ENCODE measurements at regions not wholly inside any gene's neighbourhood (a gene's known extent, or its start where the extent isn't known, plus 50 kb on each side); places are given as distances from the start of the nearest gene placed in this dataset.

DNA sequence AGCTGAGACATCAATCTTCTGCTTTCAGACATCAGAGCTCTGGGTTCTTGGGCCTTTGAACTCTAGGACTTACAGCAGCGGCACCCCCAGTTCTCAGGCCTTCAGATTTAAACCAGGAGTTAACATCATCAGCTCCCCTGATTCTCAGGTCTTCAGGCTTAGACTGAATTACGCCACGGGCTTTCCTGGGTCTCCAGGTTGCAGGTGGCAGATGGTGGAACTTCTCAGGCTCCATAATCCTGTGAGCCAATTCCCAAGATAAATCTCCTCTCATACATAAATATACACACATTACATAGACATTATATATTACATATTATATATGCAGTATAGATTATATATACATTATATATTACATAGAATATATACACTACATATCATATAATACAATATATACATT lies 408.9 kb upstream of the AUTS2 start:
- Histone ChIP-seq H3F3A (ENCODE audit: control insufficient read depth, insufficient read depth) (no peaks in the 10 kb centered on the region), H3K9me3 (ENCODE audit: control insufficient read depth, insufficient read depth, low read length) (no peaks in the 10 kb centered on the region), H3K4me3 (ENCODE audit: low read length) (no peak overlapping the region), H3K4me1 (ENCODE audit: control insufficient read depth, low read length) (peaks cover 4% of the 10 kb centered on the region), H4K20me1 (ENCODE audit: control insufficient read depth, insufficient read depth, low read depth, low read length) (no peaks in the 10 kb centered on the region), H3K27me3 (ENCODE audit: control insufficient read depth, low read length) (0 out of 2 replicates have a peak, but pooled peaks cover under 1% of the 10 kb centered on the region), H3K4me2 (ENCODE audit: low read length) (no peak overlapping the region), H3K9me2 (replicated peaks; ENCODE audit: control insufficient read depth, low read length) (no peaks in the 10 kb centered on the region), H3K27ac (ENCODE audit: low read depth, low read length) (no peak overlapping the region), H3K79me2 (ENCODE audit: control insufficient read depth, low read length) (no peaks in the 10 kb centered on the region), H3K36me3 (ENCODE audit: control insufficient read depth, low read length) (no peaks in the 10 kb centered on the region)
- TF ChIP-seq, protein P1, sequence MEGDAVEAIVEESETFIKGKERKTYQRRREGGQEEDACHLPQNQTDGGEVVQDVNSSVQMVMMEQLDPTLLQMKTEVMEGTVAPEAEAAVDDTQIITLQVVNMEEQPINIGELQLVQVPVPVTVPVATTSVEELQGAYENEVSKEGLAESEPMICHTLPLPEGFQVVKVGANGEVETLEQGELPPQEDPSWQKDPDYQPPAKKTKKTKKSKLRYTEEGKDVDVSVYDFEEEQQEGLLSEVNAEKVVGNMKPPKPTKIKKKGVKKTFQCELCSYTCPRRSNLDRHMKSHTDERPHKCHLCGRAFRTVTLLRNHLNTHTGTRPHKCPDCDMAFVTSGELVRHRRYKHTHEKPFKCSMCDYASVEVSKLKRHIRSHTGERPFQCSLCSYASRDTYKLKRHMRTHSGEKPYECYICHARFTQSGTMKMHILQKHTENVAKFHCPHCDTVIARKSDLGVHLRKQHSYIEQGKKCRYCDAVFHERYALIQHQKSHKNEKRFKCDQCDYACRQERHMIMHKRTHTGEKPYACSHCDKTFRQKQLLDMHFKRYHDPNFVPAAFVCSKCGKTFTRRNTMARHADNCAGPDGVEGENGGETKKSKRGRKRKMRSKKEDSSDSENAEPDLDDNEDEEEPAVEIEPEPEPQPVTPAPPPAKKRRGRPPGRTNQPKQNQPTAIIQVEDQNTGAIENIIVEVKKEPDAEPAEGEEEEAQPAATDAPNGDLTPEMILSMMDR (IDR thresholded peaks at IDR 0.05; ENCODE audit: low read depth, low read length, poor library complexity, severe bottlenecking), result no peak
- no peak for TF ChIP-seq EZH2phosphoT487 (IDR thresholded peaks at IDR 0.05; ENCODE audit: borderline replicate concordance, low read length)

DNA sequence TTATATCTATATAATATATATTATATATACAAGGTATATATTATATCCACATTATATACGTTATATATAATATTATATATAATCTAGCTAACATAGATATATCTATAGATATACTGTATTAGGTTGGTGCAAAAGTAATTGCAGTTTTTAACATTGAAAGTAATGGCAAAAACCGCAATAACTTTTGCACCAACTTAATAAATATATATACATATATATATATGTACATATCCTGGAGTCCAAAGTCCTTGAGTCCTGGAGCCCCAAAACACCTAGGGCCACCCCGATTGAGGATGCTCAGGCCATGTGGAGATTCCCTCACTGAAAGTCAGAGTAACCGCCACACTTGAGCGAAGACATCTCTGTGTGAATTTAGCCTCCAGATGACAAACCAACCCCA lies 408.2 kb upstream of the AUTS2 start:
- Histone ChIP-seq H3K4me3 (ENCODE audit: low read length) (no peak overlapping the region), H3K9me2 (replicated peaks; ENCODE audit: control insufficient read depth, low read length) (no peaks in the 10 kb centered on the region), H3K4me1 (ENCODE audit: control insufficient read depth, low read length) (no peaks in the 10 kb centered on the region), H3K27ac (ENCODE audit: low read depth, low read length) (no peak overlapping the region), H3K9me3 (ENCODE audit: control insufficient read depth, insufficient read depth, low read length) (no peaks in the 10 kb centered on the region), H3K79me2 (ENCODE audit: control insufficient read depth, low read length) (no peaks in the 10 kb centered on the region), H4K20me1 (ENCODE audit: control insufficient read depth, insufficient read depth, low read depth, low read length) (no peaks in the 10 kb centered on the region), H3F3A (ENCODE audit: control insufficient read depth, insufficient read depth) (no peaks in the 10 kb centered on the region), H3K4me2 (ENCODE audit: low read length) (no peak overlapping the region), H3K36me3 (ENCODE audit: control insufficient read depth, low read length) (no peaks in the 10 kb centered on the region), H3K27me3 (ENCODE audit: control insufficient read depth, low read length) (no peaks in the 10 kb centered on the region)
- TF ChIP-seq, protein P1 (IDR thresholded peaks at IDR 0.05; ENCODE audit: low read depth, low read length, poor library complexity, severe bottlenecking), result no peak
- no peak for TF ChIP-seq EZH2phosphoT487 (IDR thresholded peaks at IDR 0.05; ENCODE audit: borderline replicate concordance, low read length)

DNA sequence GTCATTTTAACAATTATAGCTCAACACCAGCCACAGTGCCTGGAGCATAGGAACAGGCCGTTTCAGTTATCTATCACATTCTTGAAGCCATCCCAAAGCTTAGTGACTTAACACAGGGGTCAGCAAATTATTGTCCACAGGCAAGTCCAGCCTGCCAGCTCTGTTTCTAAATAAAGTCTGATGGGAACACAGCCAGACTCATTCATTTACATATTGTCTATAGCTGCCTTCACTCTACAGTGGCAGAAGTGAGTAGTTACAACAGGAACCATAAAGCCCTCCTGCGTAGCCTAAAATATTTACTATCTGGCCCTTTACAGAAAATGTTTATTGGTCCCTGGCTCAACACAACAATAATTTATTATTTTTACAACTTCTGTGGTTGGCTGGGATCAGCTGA lies 407.5 kb upstream of the AUTS2 start:
- H3K4me2 ChIP-seq (ENCODE audit: low read length), result no peak overlapping the region
- no peaks in the 10 kb centered on the region for H4K20me1 ChIP-seq (ENCODE audit: control insufficient read depth, insufficient read depth, low read depth, low read length)
- no peaks in the 10 kb centered on the region for H3F3A ChIP-seq (ENCODE audit: control insufficient read depth, insufficient read depth)
- no peaks in the 10 kb centered on the region for H3K9me2 ChIP-seq (replicated peaks; ENCODE audit: control insufficient read depth, low read length)
- no peaks in the 10 kb centered on the region for H3K36me3 ChIP-seq (ENCODE audit: control insufficient read depth, low read length)
- H3K79me2 ChIP-seq (ENCODE audit: control insufficient read depth, low read length), result no peaks in the 10 kb centered on the region
- H3K9me3 ChIP-seq (ENCODE audit: control insufficient read depth, insufficient read depth, low read length), result no peaks in the 10 kb centered on the region
- H3K27me3 ChIP-seq (ENCODE audit: control insufficient read depth, low read length), result no peaks in the 10 kb centered on the region
- no peaks in the 10 kb centered on the region for H3K4me1 ChIP-seq (ENCODE audit: control insufficient read depth, low read length)
- TF ChIP-seq EZH2phosphoT487 (IDR thresholded peaks at IDR 0.05; ENCODE audit: borderline replicate concordance, low read length), result no peak
- TF ChIP-seq, protein P1 (IDR thresholded peaks at IDR 0.05; ENCODE audit: low read depth, low read length, poor library complexity, severe bottlenecking), result no peak
- no peak overlapping the region for H3K27ac ChIP-seq (ENCODE audit: low read depth, low read length)
- H3K4me3 ChIP-seq (ENCODE audit: low read length), result no peak overlapping the region

DNA sequence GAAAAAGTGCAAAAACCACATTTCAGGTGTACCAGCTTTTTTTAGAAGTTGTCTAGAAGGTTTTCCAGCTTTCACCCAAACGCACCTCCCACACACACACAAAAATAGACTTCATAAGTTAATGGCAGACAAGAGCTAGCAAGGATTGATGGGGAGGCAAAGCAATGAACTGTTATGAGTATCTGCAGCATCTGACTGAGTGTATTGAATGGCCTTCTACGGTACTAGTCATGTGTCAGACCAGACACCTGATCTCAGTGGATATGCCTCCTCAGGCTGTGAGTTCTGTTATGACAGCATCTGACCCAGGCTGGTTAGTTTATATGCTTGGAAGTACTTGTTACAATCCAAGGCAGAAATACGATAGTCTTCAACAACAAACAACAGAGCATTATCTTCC lies 406.1 kb upstream of the AUTS2 start:
- no peak for TF ChIP-seq EZH2phosphoT487 (IDR thresholded peaks at IDR 0.05; ENCODE audit: borderline replicate concordance, low read length)
- TF ChIP-seq, protein P1 (IDR thresholded peaks at IDR 0.05; ENCODE audit: low read depth, low read length, poor library complexity, severe bottlenecking), result no peak
- H3K9me2 ChIP-seq (replicated peaks; ENCODE audit: control insufficient read depth, low read length), result no peaks in the 10 kb centered on the region
- no peaks in the 10 kb centered on the region for H4K20me1 ChIP-seq (ENCODE audit: control insufficient read depth, insufficient read depth, low read depth, low read length)
- no peaks in the 10 kb centered on the region for H3K36me3 ChIP-seq (ENCODE audit: control insufficient read depth, low read length)
- no peaks in the 10 kb centered on the region for H3K79me2 ChIP-seq (ENCODE audit: control insufficient read depth, low read length)
- no peaks in the 10 kb centered on the region for H3F3A ChIP-seq (ENCODE audit: control insufficient read depth, insufficient read depth)
- H3K4me2 ChIP-seq (ENCODE audit: low read length), result no peak overlapping the region
- H3K9me3 ChIP-seq (ENCODE audit: control insufficient read depth, insufficient read depth, low read length), result peaks cover 8% of the 10 kb centered on the region
- no peaks in the 10 kb centered on the region for H3K27me3 ChIP-seq (ENCODE audit: control insufficient read depth, low read length)
- H3K27ac ChIP-seq (ENCODE audit: low read depth, low read length), result no peak overlapping the region
- H3K4me3 ChIP-seq (ENCODE audit: low read length), result no peak overlapping the region
- H3K4me1 ChIP-seq (ENCODE audit: control insufficient read depth, low read length), result no peaks in the 10 kb centered on the region

All from DOHH2 (cell line).